Vagina (tissue), 2 donors: ENCODE measurements at regions not wholly inside any gene's neighbourhood (a gene's known extent, or its start where the extent isn't known, plus 50 kb on each side); places are given as distances from the start of the nearest gene placed in this dataset.

Experiments used
- DNase-seq, 2 donors: peaks; one replicate each; pipeline ENCODE4 v3.0.0-alpha.2; 2017; ENCODE audit errors: extremely low spot score in 2 of 2
- H3K27ac ChIP-seq: fragments of 200-600 bp; sonication (generic); one replicate; pipeline ENCODE4 v1.5.1; 2019
- H3K27me3 ChIP-seq: fragments of 200-600 bp; sonication (generic); one replicate; pipeline ENCODE4 v1.5.1; 2019
- H3K36me3 ChIP-seq, 2 donors: fragments of 200-600 bp; sonication (generic); one replicate each; pipeline ENCODE4 v1.5.1; 2017 to 2019
- H3K4me1 ChIP-seq: fragments of 200-600 bp; sonication (generic); one replicate; pipeline ENCODE4 v1.5.1; 2019
- H3K4me3 ChIP-seq, 2 donors: fragments of 200-600 bp; sonication (generic); 1 replicate in 1 of 2; 2 replicates in 1 of 2; pipeline ENCODE4 v1.5.1; 2016 to 2019
- H3K9me3 ChIP-seq: fragments of 200-600 bp; sonication (generic); one replicate; pipeline ENCODE4 v1.5.1; 2019
- POLR2A ChIP-seq, 2 donors: fragments of 450-650 bp; IDR thresholded peaks; one replicate each; pipeline ENCODE4 v1.6.1; 2017; ENCODE audit warnings: antibody characterized with exemption in 2 of 2, mild to moderate bottlenecking in 2 of 2, moderate library complexity in 2 of 2
- POLR2AphosphoS5 ChIP-seq, 2 donors: sonication (generic); formaldehyde crosslinking; IDR thresholded peaks; one replicate each; pipeline ENCODE4 v1.9.0; 2017; ENCODE audit warnings: antibody characterized with exemption in 2 of 2, mild to moderate bottlenecking in 2 of 2, low read depth in 1 of 2; ENCODE audit not compliant: insufficient read depth in 1 of 2
- intact Hi-C: fragments of 100-400 bp; cut with DNase I; formaldehyde crosslinking; loops from one replicate; pipeline ENCODE4 v1.15.1; 2023
- TF ChIP-seq, protein P1 (sequence below), 3 experiments: fragments of 450-650 bp in 2 of 3; fragments of 200-600 bp in 1 of 3; sonication (generic) in 1 of 3; IDR thresholded peaks; one replicate each; pipeline ENCODE4 v1.5.1; 2017 to 2019; ENCODE audit warnings: antibody characterized with exemption in 3 of 3, mild to moderate bottlenecking in 2 of 3, moderate library complexity in 2 of 3

DNA sequence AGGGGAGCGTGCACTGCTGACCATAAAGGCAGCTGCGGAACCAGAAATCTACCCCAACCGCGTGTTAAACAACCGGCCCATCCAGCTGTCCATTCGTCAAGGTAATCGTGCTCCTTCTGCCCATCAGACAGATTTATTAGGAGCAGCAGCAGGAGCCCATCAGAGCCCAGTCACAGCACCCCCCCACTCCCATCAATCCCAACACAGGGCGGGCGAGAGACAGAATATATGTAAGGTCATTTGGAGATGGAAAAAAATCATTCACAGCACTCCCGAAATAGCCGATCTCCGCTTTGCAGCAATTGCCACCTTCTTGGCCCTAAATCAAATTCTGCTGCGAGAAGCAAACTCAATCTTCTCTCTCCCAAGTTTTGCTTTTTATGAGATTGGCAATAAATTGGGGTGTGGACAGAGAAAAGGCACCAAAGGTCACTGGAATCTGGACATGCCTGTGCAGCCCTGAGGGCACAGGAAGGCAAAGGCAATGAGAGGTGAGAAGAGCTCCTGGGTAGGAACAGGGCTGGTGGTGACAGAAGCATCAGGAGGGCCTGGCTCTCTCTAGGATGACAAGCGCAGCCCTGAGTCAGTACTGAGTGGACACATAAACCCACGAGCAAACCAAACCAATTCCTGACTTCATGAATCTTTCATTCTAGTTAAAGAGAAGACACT, 145.0 kb upstream of the ZMIZ1 start:
- no peak for DNase-seq
- no peaks in the 10 kb centered on the region for H3K27me3 ChIP-seq
- H3K4me1 ChIP-seq = no peaks in the 10 kb centered on the region
- intact Hi-C loops = no loop called here
- no peaks in the 10 kb centered on the region for H3K36me3 ChIP-seq
- TF ChIP-seq POLR2AphosphoS5 (IDR thresholded peaks at IDR 0.05; ENCODE audit: insufficient read depth in 1 of 2, low read depth in 1 of 2) = no peak
- TF ChIP-seq, protein P1, sequence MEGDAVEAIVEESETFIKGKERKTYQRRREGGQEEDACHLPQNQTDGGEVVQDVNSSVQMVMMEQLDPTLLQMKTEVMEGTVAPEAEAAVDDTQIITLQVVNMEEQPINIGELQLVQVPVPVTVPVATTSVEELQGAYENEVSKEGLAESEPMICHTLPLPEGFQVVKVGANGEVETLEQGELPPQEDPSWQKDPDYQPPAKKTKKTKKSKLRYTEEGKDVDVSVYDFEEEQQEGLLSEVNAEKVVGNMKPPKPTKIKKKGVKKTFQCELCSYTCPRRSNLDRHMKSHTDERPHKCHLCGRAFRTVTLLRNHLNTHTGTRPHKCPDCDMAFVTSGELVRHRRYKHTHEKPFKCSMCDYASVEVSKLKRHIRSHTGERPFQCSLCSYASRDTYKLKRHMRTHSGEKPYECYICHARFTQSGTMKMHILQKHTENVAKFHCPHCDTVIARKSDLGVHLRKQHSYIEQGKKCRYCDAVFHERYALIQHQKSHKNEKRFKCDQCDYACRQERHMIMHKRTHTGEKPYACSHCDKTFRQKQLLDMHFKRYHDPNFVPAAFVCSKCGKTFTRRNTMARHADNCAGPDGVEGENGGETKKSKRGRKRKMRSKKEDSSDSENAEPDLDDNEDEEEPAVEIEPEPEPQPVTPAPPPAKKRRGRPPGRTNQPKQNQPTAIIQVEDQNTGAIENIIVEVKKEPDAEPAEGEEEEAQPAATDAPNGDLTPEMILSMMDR (IDR thresholded peaks at IDR 0.05) = no peak
- TF ChIP-seq POLR2A (IDR thresholded peaks at IDR 0.05) = no peak
- no peak overlapping the region for H3K27ac ChIP-seq
- no peaks in the 10 kb centered on the region for H3K9me3 ChIP-seq
- H3K4me3 ChIP-seq = no peak overlapping the region

DNA sequence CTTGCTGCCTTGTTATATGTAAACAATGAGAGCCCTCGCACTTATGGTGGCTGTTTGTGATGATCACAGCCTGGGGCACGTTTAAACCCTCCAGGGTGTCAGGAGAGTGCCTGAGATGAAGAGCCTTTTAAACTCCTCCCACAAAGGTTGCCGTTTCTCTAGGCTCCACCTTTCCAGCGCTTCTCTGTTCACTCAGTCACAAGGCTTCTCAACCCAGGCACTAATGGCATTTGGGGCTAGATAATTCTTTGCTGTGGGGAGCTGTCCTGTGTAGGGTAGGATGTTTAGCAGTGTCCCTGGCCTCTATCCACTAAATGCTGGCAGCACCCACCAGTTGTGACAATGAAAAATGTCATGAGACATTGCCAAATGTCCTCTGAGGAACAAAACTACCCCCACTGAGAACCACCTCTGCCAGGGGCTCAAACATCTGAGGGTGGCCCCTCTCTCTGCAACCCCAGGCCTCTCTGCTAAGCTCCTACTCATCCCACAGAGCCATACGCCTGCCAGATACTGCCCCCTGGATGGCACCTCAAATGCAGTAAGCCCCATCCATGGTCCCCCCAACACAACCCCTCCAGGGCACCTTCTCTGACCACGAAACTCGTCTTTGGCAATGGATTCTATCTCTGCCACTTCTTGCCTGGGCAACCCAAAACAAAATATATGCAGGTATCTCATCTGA, 144.3 kb upstream of the ZMIZ1 start:
- Histone ChIP-seq H3K4me3 (no peak overlapping the region), H3K27ac (no peak overlapping the region), H3K4me1 (no peaks in the 10 kb centered on the region), H3K27me3 (no peaks in the 10 kb centered on the region), H3K9me3 (no peaks in the 10 kb centered on the region), H3K36me3 (no peaks in the 10 kb centered on the region)
- TF ChIP-seq POLR2A (IDR thresholded peaks at IDR 0.05) = no peak
- TF ChIP-seq, protein P1 (IDR thresholded peaks at IDR 0.05) = no peak
- DNase-seq = no peak
- intact Hi-C loops = no loop called here

GRCh38 chr10:78925275-78925674, 143.5 kb upstream of the ZMIZ1 start:
- intact Hi-C loops = no loop called here
- Histone ChIP-seq H3K9me3 (no peaks in the 10 kb centered on the region), H3K36me3 (no peaks in the 10 kb centered on the region), H3K27me3 (no peaks in the 10 kb centered on the region), H3K4me1 (no peaks in the 10 kb centered on the region), H3K4me3 (no peak overlapping the region), H3K27ac (no peak overlapping the region)
- no peak for DNase-seq
- TF ChIP-seq POLR2AphosphoS5 (IDR thresholded peaks at IDR 0.05; ENCODE audit: insufficient read depth in 1 of 2, low read depth in 1 of 2) (no peak), POLR2A (IDR thresholded peaks at IDR 0.05) (no peak)
- TF ChIP-seq, protein P1 (IDR thresholded peaks at IDR 0.05) = no peak

- Histone ChIP-seq H3K27me3 (no peaks in the 10 kb centered on the region), H3K36me3 (no peaks in the 10 kb centered on the region), H3K4me3 (no peak overlapping the region), H3K9me3 (no peaks in the 10 kb centered on the region), H3K4me1 (peaks cover 1% of the 10 kb centered on the region), H3K27ac (no peak overlapping the region)
- intact Hi-C loops = no loop called here
- TF ChIP-seq POLR2A (IDR thresholded peaks at IDR 0.05) (no peak), POLR2AphosphoS5 (IDR thresholded peaks at IDR 0.05; ENCODE audit: insufficient read depth in 1 of 2, low read depth in 1 of 2) (peak in 1 of 2 donors; percentile 38)
- TF ChIP-seq, protein P1 (IDR thresholded peaks at IDR 0.05) = no peak
- DNase-seq = no peak
These were observed 142.9 kb upstream of the ZMIZ1 start for GRCh38 chr10:78925800-78926319.
